ENCODE measurements at regions not wholly inside any gene's neighbourhood (a gene's known extent, or its start where the extent isn't known, plus 50 kb on each side); places are given as distances from the start of the nearest gene placed in this dataset.

- TF ChIP-seq CTCF (IDR thresholded peaks at IDR 0.05) (no peak), POLR2A (IDR thresholded peaks at IDR 0.05) (no peak)
Observed at GRCh38 chr10:44725404-44725803, 185.7 kb upstream of the TMEM72 start.

Data from thyroid gland (tissue), 4 donors.